Right ventricle myocardium superior (tissue), 1 donor: ENCODE measurements at regions not wholly inside any gene's neighbourhood (a gene's known extent, or its start where the extent isn't known, plus 50 kb on each side); places are given as distances from the start of the nearest gene placed in this dataset.
A peak's percentile ranks its signal among the peaks of the same experiment; 100 is the strongest.

Experiments
- ATAC-seq: fragments of 200-7000 bp; cut with Tn5 transposase; one replicate; pipeline ENCODE4 v1.9.1; 2020; ENCODE audit warnings: mild to moderate bottlenecking; ENCODE audit not compliant: poor library complexity
- DNase-seq: peaks from one replicate; pipeline ENCODE4 v3.0.0-alpha.2; 2020
- intact Hi-C: fragments of 100-400 bp; cut with DNase I; formaldehyde crosslinking; loops from one replicate; pipeline ENCODE4 v1.11.2; 2022
- donor health status: DM: no; HTN: yes; CAD: no; lungs with severe emphysema.

DNA sequence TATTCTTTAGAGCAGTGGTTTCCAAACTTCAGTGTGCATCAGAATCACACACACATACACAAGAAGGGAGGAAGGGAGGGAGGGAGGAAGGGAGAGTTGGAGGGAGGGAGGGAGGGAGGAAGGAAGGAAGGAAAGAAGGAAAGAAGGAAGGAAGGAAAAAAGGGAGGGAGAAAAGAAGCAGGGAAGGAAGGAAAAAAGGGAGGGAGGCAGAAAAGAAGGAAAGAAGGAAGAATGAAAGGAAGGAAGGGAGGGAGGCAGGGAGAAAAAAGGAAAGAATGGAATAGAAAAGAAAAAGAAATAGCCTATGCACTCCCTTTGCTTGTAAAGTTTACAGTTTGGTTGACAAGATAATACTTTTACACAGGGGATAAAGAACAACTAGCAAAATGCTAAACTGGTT lies 96.3 kb upstream of the BCL11A start:
- intact Hi-C loops, result no loop called here
- ATAC-seq, result no peak
- no peak for DNase-seq

DNA sequence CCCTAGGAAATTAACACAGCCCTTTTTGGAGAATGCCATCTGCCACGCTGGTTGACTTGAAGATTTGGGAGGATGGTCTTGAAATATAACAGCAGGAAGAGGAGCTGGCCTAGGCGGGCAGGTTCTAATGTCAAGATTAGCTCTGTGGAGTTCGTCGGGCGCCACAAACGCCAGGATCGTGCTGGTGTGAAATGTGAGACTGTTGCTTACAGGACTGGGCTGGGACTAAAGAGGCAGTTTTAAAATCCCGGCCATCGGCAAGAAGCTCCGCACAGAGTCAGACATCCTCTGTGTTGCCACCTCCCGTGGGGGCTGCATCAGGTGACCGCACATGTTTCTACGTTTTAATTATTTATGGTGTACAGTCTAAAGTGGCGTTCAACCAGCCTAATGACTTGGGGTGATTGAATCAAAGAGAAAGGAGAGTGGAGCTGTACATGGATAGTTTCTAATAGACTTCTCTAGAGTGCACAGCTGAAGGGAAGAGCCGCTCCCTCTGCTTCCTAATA lies 99.4 kb upstream of the BCL11A start:
- DNase-seq (no peak), ATAC-seq (no peak)
- intact Hi-C loops, result no loop called here

DNA sequence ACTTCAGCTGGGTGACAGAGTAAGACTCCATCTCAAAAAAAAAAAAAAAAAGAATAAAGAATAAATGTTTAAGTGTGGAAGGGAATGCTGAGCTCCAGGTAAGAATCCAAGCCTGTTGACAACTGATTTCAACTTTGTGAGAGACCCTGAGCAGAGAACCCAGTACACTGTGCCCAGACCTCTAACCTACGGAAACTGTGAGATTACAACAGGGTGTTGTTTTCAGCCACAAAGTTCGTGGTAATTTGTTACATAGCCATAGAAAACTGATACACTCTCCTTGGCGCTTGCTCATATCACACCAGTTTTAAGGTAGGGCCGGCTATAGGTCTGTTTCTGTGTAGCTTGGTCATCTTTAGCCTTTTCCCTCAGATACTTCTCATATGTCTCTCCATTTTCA lies 98.4 kb upstream of the PAPOLG start:
- DNase-seq, result no peak
- ATAC-seq, result no peak

DNA sequence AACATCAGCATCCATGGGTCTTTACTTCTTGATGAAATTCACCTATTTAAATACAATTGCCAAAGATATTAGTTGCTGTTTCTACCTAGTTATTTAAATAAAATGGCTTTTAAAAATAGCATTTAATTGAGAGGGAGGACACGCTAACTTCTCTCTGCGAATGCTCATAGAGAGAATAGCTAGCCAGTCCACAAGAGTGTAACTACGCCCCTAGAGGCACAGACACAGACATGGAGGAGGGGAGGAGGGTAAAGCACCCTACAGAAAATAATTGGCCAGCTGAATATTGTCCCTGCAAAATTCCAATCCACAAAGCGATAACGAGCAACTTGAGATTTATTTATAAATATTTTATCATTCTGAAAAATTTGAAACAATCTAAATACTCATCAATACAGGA lies 97.0 kb upstream of the PAPOLG start:
- no peak for DNase-seq
- no peak for ATAC-seq
- intact Hi-C loops, result no loop called here

More for the DNA sequence above, 98.4 kb upstream of the PAPOLG start:
- intact Hi-C loops, result no loop called here

DNA sequence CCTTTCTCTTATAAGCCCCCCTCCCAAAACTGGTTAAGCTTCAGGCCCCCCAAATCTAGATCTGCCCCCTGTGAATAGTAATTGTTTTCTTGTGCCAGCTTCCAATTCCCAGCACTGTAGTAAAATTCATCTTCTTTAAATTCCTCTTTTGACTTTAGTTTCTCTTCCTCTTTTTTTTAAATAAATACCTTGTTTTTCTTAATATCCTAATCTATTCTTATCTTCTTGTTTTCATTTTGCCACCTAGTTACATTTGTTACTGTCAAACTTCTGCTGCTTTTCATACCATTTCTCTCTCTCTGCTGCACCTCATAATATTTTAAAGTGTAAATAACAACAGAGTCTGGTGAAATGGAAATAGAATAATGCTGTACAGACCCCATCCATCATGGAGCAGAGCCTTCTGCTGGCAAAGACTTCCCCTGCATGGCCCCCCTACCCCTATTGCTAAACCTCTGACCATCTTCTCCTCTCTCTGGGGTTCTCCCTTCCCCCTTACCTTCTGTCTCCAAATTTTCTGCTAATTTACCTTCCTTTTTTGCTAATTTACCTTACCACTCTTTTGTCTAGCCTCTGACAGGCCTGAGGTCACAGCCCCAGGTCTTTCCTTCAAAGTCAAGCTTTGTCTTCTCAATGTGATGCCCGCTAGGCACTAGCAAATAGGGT lies 94.9 kb upstream of the PAPOLG start:
- ATAC-seq (no peak), DNase-seq (no peak)
- intact Hi-C loops, result no loop called here

DNA sequence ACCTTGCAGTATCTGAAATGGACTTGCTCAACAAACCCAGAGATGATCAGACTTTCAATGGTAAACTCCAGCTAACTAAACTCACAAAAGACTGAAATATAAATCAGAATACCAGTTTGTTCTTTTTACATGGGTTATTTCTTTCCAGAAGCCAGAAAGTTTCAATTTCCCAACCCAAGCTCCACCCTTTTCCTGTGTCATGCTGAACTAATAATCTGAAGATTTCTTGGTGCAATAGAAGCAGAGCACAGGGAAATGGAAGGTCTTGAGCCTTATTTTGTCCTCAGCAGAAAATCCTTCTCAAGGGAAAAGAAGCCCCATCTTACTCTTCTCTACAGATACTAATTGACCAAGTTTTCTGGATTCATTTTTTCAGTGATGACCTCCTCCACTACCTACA lies 93.3 kb upstream of the PAPOLG start:
- intact Hi-C loops, result no loop called here
- DNase-seq (no peak), ATAC-seq (no peak)

DNA sequence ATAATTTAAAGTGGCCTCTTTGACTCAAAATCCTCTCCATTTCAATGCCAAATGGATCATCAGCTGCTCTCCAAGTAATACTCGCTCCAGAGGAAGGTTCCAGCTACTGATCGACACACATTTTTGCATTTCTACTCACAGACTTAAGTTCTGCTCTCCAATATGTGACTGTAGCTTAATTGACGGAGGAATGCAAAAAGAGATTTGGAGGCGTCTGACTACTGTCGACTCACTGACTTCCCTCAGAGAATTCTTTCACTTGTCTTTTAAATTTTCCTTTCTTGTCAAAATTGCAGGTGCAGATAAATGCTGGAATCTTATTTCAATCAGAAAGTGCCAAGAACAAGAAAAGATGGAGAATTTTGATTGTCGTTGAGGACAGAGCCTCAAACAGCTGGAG lies 84.1 kb upstream of the PAPOLG start:
- ATAC-seq (no peak), DNase-seq (no peak)
- intact Hi-C loops, result no loop called here

DNA sequence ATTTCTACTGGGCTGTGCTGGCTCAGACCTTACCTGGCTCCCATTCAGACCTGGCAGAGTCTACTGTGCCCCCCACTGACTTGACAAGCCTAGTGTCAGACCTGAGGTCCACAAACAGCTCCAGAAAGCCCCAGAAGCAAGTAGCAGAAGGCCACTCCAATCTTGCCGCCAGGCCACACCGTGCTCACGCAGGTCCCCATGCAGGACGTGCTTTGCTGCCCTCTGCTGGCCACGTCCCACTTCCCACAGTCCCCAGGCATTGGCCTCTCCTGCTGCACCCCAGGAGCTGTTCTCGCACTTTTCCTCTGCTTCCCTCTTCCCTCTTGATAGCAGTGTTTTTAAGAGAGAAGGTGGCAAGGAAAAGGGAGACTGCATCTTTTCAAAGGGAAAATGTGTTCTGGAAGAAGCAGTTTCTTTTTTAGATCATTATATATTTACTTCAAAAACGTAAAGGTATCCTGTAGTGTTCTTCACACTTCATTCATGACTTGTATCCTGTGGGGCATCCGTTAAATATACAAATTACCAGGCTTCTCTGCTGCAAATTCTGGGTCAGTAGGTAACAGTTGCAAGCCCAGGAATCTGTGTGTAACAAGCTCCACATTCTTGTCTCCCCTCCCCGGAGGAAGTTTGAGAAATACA lies 81.4 kb upstream of the PAPOLG start:
- intact Hi-C loops, result no loop called here
- peak; percentile 91 for DNase-seq
- peak; percentile 98 for ATAC-seq

DNA sequence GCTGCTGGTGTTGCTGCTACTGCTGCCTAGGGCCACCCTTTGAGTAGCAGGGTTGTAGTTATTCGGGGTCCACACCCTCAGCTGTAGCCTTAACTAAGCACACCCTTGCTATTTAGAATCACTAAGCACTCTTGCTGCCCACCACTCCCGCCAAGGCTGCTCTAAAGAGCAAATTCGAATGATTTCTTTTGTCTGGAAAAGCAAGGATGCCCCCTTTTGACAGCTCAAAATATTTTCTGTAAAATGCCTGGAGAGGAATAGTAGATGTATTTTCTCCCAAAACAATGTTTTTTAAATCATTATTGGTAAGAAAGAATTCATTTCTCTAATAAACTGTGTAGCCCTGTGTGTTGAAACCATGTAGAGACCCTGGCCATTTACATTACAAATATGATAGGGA lies 80.8 kb upstream of the PAPOLG start:
- intact Hi-C loops, result no loop called here
- ATAC-seq, result no peak
- DNase-seq, result no peak

DNA sequence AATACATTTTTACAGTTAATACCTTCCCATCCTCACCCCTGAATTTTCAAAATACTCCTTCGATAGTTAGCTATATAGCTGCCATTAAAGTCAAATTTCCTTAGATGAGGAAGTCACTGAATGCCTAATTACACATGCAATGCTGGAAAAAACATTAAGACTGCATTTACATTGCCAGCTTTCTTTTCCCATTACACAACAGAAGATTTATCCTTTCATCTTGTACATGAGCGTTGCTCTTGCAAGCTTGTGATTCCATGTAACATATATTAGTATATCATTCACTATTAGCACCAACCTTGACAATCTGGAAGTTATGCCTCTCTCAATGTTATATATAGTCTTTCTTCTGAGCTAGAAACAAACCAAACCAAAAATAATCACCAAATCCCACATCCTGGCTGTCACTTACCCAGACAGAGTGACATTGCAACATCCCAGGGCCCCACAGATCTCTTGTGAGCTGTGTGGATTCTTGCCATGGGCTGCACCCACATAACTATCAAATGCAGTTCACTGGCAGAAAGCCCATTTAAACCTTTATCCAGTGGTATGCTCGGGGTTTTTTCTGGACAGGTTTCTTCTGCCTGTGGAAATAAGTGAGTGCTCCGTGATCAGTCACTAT lies 79.2 kb upstream of the PAPOLG start:
- intact Hi-C loops, result no loop called here
- ATAC-seq, result no peak
- no peak for DNase-seq

DNA sequence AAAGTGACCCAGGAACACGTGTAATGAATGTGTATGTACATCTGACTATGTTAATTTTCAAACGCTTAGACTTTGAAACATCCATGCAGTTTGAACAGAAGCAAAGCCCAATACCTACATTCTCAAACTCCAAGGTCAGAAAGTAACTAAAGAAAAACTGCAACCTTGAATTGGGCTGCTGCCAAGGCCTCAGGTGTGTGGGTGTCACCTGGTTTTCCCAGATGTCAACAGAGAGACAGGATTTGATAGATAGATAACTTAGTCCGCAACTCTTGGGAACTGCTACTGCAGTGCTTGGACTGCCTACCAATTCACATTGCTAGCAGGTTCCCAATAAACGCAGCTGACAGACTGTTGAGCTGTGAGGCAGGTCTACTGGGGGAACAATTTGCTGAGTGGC lies 78.7 kb upstream of the PAPOLG start:
- intact Hi-C loops, result no loop called here

DNA sequence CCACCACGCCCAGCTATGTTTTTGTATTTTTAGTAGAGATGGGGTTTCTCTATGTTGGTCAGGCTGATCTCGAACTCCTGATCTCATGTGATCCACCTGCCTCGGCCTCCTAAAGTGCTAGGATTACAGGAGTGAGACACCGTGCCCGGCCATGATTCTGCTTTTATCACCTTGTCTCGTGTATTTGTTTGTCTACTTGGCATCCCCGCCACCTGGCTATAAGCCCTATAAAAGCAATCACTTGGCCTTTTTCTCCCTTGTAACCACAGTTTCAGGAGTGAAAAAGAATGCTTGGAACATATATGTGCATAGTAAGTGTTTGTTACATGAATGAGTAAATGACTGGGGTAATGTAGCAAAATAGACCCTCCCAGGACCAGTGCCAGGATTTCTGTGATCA lies 77.5 kb upstream of the PAPOLG start:
- ATAC-seq, result no peak
- DNase-seq, result no peak
- intact Hi-C loops, result no loop called here

More for the DNA sequence above, 78.7 kb upstream of the PAPOLG start:
- ATAC-seq (no peak), DNase-seq (no peak)

DNA sequence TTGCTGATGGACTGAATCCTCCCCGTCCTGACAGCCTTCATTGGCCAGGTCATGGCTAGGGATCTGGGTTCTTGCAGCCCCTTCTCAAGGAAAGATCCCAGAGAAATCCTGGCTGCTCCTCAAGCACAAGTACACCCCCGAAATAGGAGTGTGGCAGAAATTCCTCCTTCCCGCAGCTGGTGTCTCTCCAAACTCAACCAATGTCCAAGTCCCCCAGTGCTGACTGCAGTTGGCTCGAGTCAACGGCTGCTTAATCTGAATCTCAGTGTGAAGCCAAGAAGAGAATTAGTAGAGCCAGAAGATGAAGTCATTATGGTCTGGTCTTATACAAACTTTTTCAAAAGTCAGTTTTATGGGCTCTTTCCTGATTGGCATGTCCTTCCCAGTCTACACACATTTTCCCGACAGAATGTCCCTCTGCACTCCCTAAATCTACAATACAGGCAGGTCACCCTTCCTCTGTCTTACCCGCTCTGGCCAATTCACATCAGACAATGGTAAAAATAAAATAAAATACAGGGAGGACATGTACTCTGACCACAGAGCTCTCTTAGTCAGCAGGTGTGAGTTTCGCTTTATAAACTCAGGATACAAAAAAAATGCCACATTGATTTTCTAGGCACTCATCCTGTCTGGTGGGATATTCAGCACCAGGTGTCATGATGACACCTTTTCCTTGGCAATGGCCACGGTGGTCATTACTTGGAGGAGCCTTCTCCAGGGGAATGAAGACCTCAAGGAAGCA lies 76.9 kb upstream of the PAPOLG start:
- ATAC-seq (peak; percentile 44), DNase-seq (no peak)
- intact Hi-C loops, result no loop called here

DNA sequence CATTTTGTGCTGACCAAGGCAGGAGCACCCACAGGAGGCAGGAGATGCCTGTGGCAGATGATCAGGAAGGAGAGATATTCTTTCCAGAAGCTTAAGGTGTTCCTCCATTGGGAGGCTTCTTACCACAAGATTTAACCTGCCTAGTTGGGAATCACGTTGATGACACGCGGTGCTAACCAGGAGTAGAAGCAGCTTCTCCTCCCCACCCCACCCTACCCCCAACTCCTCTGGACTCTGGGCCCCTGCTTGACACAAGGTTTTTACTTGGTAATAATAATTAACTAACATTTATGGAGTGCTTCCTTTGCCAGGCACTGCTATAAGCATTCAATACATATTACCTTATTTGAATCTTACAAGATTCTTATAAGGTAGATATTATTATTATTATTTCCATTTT lies 62.5 kb upstream of the PAPOLG start:
- DNase-seq, result no peak
- intact Hi-C loops, result no loop called here
- ATAC-seq, result no peak

DNA sequence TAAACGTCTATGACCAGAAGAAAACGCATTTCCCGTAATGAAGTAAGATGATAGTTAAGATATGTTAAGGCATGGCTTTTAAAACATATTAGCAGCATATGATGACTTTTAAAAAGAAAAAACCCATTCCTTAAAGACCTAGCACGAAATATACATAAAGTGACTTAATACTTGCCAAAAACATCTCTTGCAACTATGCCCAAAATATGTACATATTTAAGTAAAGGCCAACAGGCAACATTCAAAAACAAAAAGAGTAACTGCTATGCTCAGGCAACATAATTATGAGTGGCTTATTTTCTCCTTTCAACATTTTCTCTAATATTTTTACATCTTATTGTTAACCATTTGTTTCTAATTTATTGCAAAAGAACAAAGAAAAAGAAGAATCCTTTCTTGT lies 60.3 kb upstream of the PAPOLG start:
- ATAC-seq (no peak), DNase-seq (no peak)
- intact Hi-C loops, result no loop called here

DNA sequence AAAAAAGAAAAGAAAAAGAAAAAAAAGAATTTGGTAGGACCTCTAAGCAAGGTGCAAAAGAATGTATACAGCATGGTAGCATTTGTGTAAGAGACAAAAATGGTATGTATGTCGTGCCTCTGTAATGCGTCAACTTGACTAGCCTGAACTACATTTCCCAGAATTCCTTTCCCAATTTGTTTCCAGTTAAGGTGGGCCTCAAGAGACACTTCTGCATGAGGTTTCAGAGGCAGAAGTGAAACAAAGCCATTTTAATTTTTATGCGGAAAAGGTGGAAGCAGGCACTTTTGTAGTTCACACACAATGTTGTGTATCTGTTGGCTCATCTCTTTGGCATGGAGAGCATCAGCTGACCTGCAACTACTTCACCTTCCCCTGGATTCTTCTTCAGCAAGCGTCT lies 56.5 kb upstream of the PAPOLG start:
- no peak for DNase-seq
- intact Hi-C loops, result no loop called here
- ATAC-seq, result no peak

DNA sequence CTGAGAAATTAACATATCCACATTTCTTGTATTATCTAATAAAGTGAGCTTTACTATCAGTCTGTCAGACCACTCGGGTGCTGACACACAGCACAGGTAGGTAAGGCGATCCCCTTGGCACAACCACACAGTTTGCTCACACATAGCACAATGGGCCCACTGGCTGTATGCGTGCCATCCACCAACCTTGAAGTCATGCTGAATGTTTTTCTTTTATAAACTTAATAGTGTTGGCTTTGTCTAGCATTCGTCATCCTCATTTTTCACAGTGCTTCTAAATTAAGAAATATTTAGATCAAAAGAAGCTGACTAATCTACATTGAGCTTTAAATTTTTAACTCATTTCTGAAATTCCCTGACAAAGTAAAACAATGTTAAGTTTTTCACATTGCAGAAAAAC lies 50.0 kb upstream of the PAPOLG start:
- intact Hi-C loops, result loop anchor here (5.0 kb wide), 1 partner anchor 291 kb away; no protein-coding TSS in a partner anchor
- ATAC-seq (no peak), DNase-seq (no peak)
